OCI-LY3 (cell line): ENCODE measurements at regions not wholly inside any gene's neighbourhood (a gene's known extent, or its start where the extent isn't known, plus 50 kb on each side); places are given as distances from the start of the nearest gene placed in this dataset.
"Not testable (repeated sequence)": the region's sequence is repeated elsewhere in the genome, so short reads cannot be mapped to it uniquely, and the experiment has no call there.

Source experiments
- H2AFZ ChIP-seq: fragments of 200-600, 300-600 bp; shearing (Covaris generic); 2 replicates; pipeline ENCODE4 v1.6.0; 2014; ENCODE audit warnings: antibody characterized with exemption, low read depth, low read length
- H3K27ac ChIP-seq: fragments of 200-600, 300-600 bp; sonication (generic); 2 replicates; pipeline ENCODE4 v1.5.1; 2014; ENCODE audit warnings: mild to moderate bottlenecking, low read length, moderate library complexity, mixed read lengths
- H3K27me3 ChIP-seq: fragments of 200-600, 300-600 bp; sonication (generic); 2 replicates; pipeline ENCODE4 v1.6.1; 2014; ENCODE audit warnings: low read depth, low read length, mixed read lengths
- H3K36me3 ChIP-seq: fragments of 200-600, 300-600 bp; sonication (generic); replicated peaks from 2 replicates; pipeline ENCODE3; 2014; ENCODE audit warnings: low read depth, low read length, mixed read lengths
- H3K4me1 ChIP-seq: fragments of 300-600, 200-600 bp; sonication (generic); 2 replicates; pipeline ENCODE4 v1.6.1; 2014; ENCODE audit warnings: low read length, mixed read lengths
- H3K4me2 ChIP-seq: fragments of 200-600, 300-600 bp; sonication (generic); 2 replicates; pipeline ENCODE4 v1.6.1; 2014; ENCODE audit warnings: low read length, mixed read lengths
- H3K4me3 ChIP-seq: fragments of 300-600, 200-600 bp; sonication (generic); 2 replicates; pipeline ENCODE4 v1.5.1; 2014; ENCODE audit warnings: antibody characterized with exemption, mild to moderate bottlenecking, low read length, moderate library complexity
- H3K79me2 ChIP-seq: fragments of 300-600, 200-600 bp; shearing (Covaris generic); 2 replicates; pipeline ENCODE4 v1.6.1; 2014; ENCODE audit warnings: mild to moderate bottlenecking, low read length, mixed read lengths
- H3K9ac ChIP-seq: fragments of 300-600, 200-600 bp; shearing (Covaris generic); 2 replicates; pipeline ENCODE4 v1.6.0; 2014; ENCODE audit warnings: mild to moderate bottlenecking, low read length, moderate library complexity
- H3K9me3 ChIP-seq: fragments of 200-600, 300-600 bp; shearing (Covaris generic); 2 replicates; pipeline ENCODE4 v1.6.1; 2014; ENCODE audit warnings: low read length, mixed read lengths; ENCODE audit not compliant: insufficient read depth
- H4K20me1 ChIP-seq: fragments of 200-600, 300-600 bp; sonication (generic); 2 replicates; pipeline ENCODE4 v1.6.1; 2016; ENCODE audit warnings: low read length, mixed read lengths; ENCODE audit not compliant: insufficient read depth
- CTCF ChIP-seq: fragments of 200-600, 300-600 bp; sonication (generic); IDR thresholded peaks from 2 replicates; pipeline ENCODE4 v1.5.1; 2014; ENCODE audit warnings: antibody characterized with exemption, low read length, low read depth
- EZH2phosphoT487 ChIP-seq: fragments of 200-600 bp; shearing (Covaris generic); IDR thresholded peaks from 2 replicates; pipeline ENCODE4 v1.6.1; 2018; ENCODE audit warnings: antibody characterized with exemption, mixed run types, low read depth

- no peak overlapping the region for H3K4me3 ChIP-seq
- H3K27me3 ChIP-seq = no peaks in the 10 kb centered on the region
- H3K9ac ChIP-seq = no peak overlapping the region
- peaks cover 16% of the 10 kb centered on the region for H3K4me1 ChIP-seq
- H4K20me1 ChIP-seq = no peaks in the 10 kb centered on the region
- H3K79me2 ChIP-seq = no peaks in the 10 kb centered on the region
- H3K27ac ChIP-seq = no peak overlapping the region
- no peak for TF ChIP-seq EZH2phosphoT487
- TF ChIP-seq CTCF = peak; percentile 58
- no peaks in the 10 kb centered on the region for H3K36me3 ChIP-seq
- H3K9me3 ChIP-seq = no peaks in the 10 kb centered on the region
- H2AFZ ChIP-seq = no peak overlapping the region
- H3K4me2 ChIP-seq = no peak overlapping the region
Measured at GRCh38 chr14:59018978-59019377, 169.5 kb upstream of the DAAM1 start.

GRCh38 chr14:59020382-59020781 is 168.1 kb upstream of the DAAM1 start:
- H3K9me3 ChIP-seq = no peaks in the 10 kb centered on the region
- H3K79me2 ChIP-seq = no peaks in the 10 kb centered on the region
- no peaks in the 10 kb centered on the region for H4K20me1 ChIP-seq
- peaks cover 16% of the 10 kb centered on the region for H3K4me1 ChIP-seq
- no peaks in the 10 kb centered on the region for H3K27me3 ChIP-seq
- TF ChIP-seq CTCF (peak; percentile 51), EZH2phosphoT487 (no peak)
- H3K36me3 ChIP-seq = no peaks in the 10 kb centered on the region
- no peak overlapping the region for H3K4me2 ChIP-seq
- no peak overlapping the region for H3K9ac ChIP-seq
- no peak overlapping the region for H3K27ac ChIP-seq
- H2AFZ ChIP-seq = no peak overlapping the region
- no peak overlapping the region for H3K4me3 ChIP-seq

- Histone ChIP-seq H3K79me2 (no peaks in the 10 kb centered on the region), H4K20me1 (no peaks in the 10 kb centered on the region), H3K9me3 (no peaks in the 10 kb centered on the region), H3K4me1 (peaks cover 22% of the 10 kb centered on the region), H3K4me2 (no peak overlapping the region), H3K27me3 (no peaks in the 10 kb centered on the region), H2AFZ (no peak overlapping the region), H3K4me3 (no peak overlapping the region), H3K36me3 (no peaks in the 10 kb centered on the region), H3K27ac (no peak overlapping the region), H3K9ac (no peak overlapping the region)
- TF ChIP-seq CTCF = peak; percentile 51
- TF ChIP-seq EZH2phosphoT487 = no peak
Measured at GRCh38 chr14:59022144-59022543, 166.3 kb upstream of the DAAM1 start.

GRCh38 chr14:59026081-59026480 is 162.4 kb upstream of the DAAM1 start:
- no peaks in the 10 kb centered on the region for H3K79me2 ChIP-seq
- H3K4me3 ChIP-seq = no peak overlapping the region
- no peaks in the 10 kb centered on the region for H3K9me3 ChIP-seq
- no peaks in the 10 kb centered on the region for H3K36me3 ChIP-seq
- peaks cover 16% of the 10 kb centered on the region for H3K4me1 ChIP-seq
- no peaks in the 10 kb centered on the region for H3K27me3 ChIP-seq
- H3K9ac ChIP-seq = no peak overlapping the region
- H3K4me2 ChIP-seq = no peak overlapping the region
- no peak overlapping the region for H3K27ac ChIP-seq
- H2AFZ ChIP-seq = no peak overlapping the region
- no peaks in the 10 kb centered on the region for H4K20me1 ChIP-seq
- TF ChIP-seq CTCF (no peak), EZH2phosphoT487 (no peak)

- not testable (repeated sequence) for H4K20me1 ChIP-seq, H3K79me2 ChIP-seq, H3K4me2 ChIP-seq, H3K36me3 ChIP-seq, H3K27me3 ChIP-seq, H3K9me3 ChIP-seq, H2AFZ ChIP-seq, H3K4me3 ChIP-seq, H3K27ac ChIP-seq, H3K9ac ChIP-seq
- H3K4me1 ChIP-seq = peaks cover 16% of the 10 kb centered on the region
Measured at GRCh38 chr14:59026640-59027039, 161.8 kb upstream of the DAAM1 start.
